ENCODE measurements at regions not wholly inside any gene's neighbourhood (a gene's known extent, or its start where the extent isn't known, plus 50 kb on each side); places are given as distances from the start of the nearest gene placed in this dataset.

- TF ChIP-seq CTCF (IDR thresholded peaks at IDR 0.05), result no peak
- no peak for TF ChIP-seq POLR2A (IDR thresholded peaks at IDR 0.05)
Observed at GRCh38 chr11:116331381-116331780, 441.4 kb downstream of the BUD13 start.
